A673 (cell line): ENCODE measurements at regions not wholly inside any gene's neighbourhood (a gene's known extent, or its start where the extent isn't known, plus 50 kb on each side); places are given as distances from the start of the nearest gene placed in this dataset.

Experiments
- BruUV-seq: library from RNA; stranded (reverse); fragments of 400-500 nt; replicated peaks from 2 replicates; lab custom pipeline; 2021; lab: Mats Ljungman, UMichigan
- CTCF ChIA-PET: fragments of 300-600 bp; sonication (Branson Sonifier 250); formaldehyde crosslinking; loops from one replicate; lab custom pipeline; 2022; ENCODE audit warnings: antibody characterized with exemption; lab: Charles Lee
- POLR2A ChIA-PET: fragments of 300-600 bp; sonication (Branson Sonifier 250); formaldehyde crosslinking; loops from one replicate; lab custom pipeline; 2022; ENCODE audit warnings: antibody characterized with exemption; ENCODE audit not compliant: low non-redundant PET; lab: Charles Lee
- DNase-seq: peaks from one replicate; pipeline ENCODE4 v3.0.0-alpha.2; 2015; ENCODE audit warnings: low spot score
- H3K27ac ChIP-seq: fragments of 200-600 bp; sonication (generic); 2 replicates; pipeline ENCODE4 v1.5.1; 2016; ENCODE audit warnings: mixed run types, low read depth, mild to moderate bottlenecking, mixed read lengths, antibody characterized with exemption, low read length; ENCODE audit not compliant: poor library complexity, severe bottlenecking
- H3K27me3 ChIP-seq: fragments of 200-600 bp; sonication (generic); replicated peaks from 2 replicates; pipeline ENCODE4 v1.6.1; 2017; ENCODE audit warnings: mixed run types, low read depth, mild to moderate bottlenecking, mixed read lengths, antibody characterized with exemption, low read length; ENCODE audit not compliant: insufficient read depth, poor library complexity
- H3K36me3 ChIP-seq: fragments of 200-600 bp; sonication (generic); 2 replicates; pipeline ENCODE4 v1.6.1; 2016; ENCODE audit warnings: mixed run types, mild to moderate bottlenecking, mixed read lengths, antibody characterized with exemption, low read length; ENCODE audit not compliant: insufficient read depth, poor library complexity, severe bottlenecking
- H3K4me1 ChIP-seq: fragments of 200-600 bp; sonication (generic); 2 replicates; pipeline ENCODE4 v1.6.1; 2017; ENCODE audit warnings: mixed run types, mild to moderate bottlenecking, mixed read lengths, antibody characterized with exemption, low read length; ENCODE audit not compliant: insufficient read depth, poor library complexity, severe bottlenecking
- H3K4me3 ChIP-seq: fragments of 200-600 bp; sonication (generic); 2 replicates; pipeline ENCODE4 v1.5.1; 2016; ENCODE audit warnings: low read depth, mixed run types, mild to moderate bottlenecking, mixed read lengths, low read length; ENCODE audit not compliant: poor library complexity, severe bottlenecking
- H3K9me3 ChIP-seq: fragments of 200-600 bp; sonication (generic); 2 replicates; pipeline ENCODE4 v1.6.1; 2016; ENCODE audit warnings: mixed run types, low read depth, mild to moderate bottlenecking, mixed read lengths, antibody characterized with exemption, low read length; ENCODE audit not compliant: poor library complexity, severe bottlenecking
- CTCF ChIP-seq: fragments of 300-800, 200-600 bp; sonication (generic); conservative IDR thresholded peaks from 2 replicates; pipeline ENCODE4 v1.5.1; 2017; ENCODE audit warnings: low read depth, mild to moderate bottlenecking, antibody characterized with exemption, low read length, moderate library complexity, mixed read lengths
- EZH2 ChIP-seq: fragments of 200-600 bp; sonication (generic); IDR thresholded peaks from 2 replicates; pipeline ENCODE4 v1.6.1; 2017; ENCODE audit warnings: borderline replicate concordance, low read depth, mild to moderate bottlenecking, mixed read lengths, antibody characterized with exemption, low read length; ENCODE audit not compliant: poor library complexity, severe bottlenecking
- intact Hi-C: fragments of 100-400 bp; cut with micrococcal nuclease; formaldehyde crosslinking; loops from one replicate; pipeline ENCODE4 v1.10.0; 2022; ENCODE audit not compliant: unreplicated experiment

DNA sequence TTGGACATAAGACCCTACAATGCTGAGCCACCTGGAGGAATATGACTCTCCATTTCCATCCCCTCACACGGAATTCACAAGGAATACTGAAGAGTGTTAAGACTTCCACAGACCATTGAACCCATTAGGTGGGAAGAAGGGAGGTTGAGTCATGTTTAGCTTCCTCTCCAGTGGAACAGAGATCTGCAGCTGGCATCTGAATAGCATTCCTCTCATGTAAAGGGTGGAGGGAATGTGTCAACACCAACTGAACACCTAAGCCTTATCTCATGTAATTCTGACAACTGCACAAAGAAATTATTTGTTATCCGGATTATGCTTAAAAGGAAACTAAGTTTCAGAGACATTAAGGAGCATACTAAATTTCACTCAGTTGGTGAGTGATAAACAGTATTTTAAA, 705.9 kb downstream of the MAFB start:
- CTCF ChIA-PET = no interaction called here

GRCh38 chr20:39974966-39975501, 714.0 kb downstream of the MAFB start:
- no peak for TF ChIP-seq EZH2
- no peak for TF ChIP-seq CTCF
- Histone ChIP-seq H3K27ac (no peak overlapping the region), H3K4me1 (no peaks in the 10 kb centered on the region), H3K27me3 (no peaks in the 10 kb centered on the region), H3K4me3 (no peak overlapping the region), H3K9me3 (no peaks in the 10 kb centered on the region), H3K36me3 (no peaks in the 10 kb centered on the region)
- BruUV-seq = no TSS peak
- ChIA-PET POLR2A (interaction anchor here (0.6 kb wide), 1 partner anchor 13 kb away, joined by 5 read pairs; no protein-coding TSS in a partner anchor), CTCF (no interaction called here)
- DNase-seq = no peak
- intact Hi-C loops = no loop called here

More for the DNA sequence above, 705.9 kb downstream of the MAFB start:
- POLR2A ChIA-PET = no interaction called here
- BruUV-seq = no TSS peak
- Histone ChIP-seq H3K36me3 (no peaks in the 10 kb centered on the region), H3K27ac (no peak overlapping the region), H3K27me3 (no peaks in the 10 kb centered on the region), H3K4me1 (peaks cover 5% of the 10 kb centered on the region), H3K9me3 (no peaks in the 10 kb centered on the region), H3K4me3 (no peak overlapping the region)
- TF ChIP-seq EZH2 (no peak), CTCF (no peak)
- DNase-seq = no peak
- intact Hi-C loops = no loop called here

- Histone ChIP-seq H3K4me3 (no peak overlapping the region), H3K4me1 (no peaks in the 10 kb centered on the region), H3K9me3 (no peaks in the 10 kb centered on the region), H3K36me3 (no peaks in the 10 kb centered on the region), H3K27me3 (no peaks in the 10 kb centered on the region), H3K27ac (no peak overlapping the region)
- DNase-seq = no peak
- intact Hi-C loops = no loop called here
- no TSS peak for BruUV-seq
- TF ChIP-seq CTCF (no peak), EZH2 (no peak)
- ChIA-PET CTCF (no interaction called here), POLR2A (no interaction called here)
Observed at GRCh38 chr20:39968495-39968894, 720.5 kb downstream of the MAFB start.
